ENCODE measurements at regions not wholly inside any gene's neighbourhood (a gene's known extent, or its start where the extent isn't known, plus 50 kb on each side); places are given as distances from the start of the nearest gene placed in this dataset.

DNA sequence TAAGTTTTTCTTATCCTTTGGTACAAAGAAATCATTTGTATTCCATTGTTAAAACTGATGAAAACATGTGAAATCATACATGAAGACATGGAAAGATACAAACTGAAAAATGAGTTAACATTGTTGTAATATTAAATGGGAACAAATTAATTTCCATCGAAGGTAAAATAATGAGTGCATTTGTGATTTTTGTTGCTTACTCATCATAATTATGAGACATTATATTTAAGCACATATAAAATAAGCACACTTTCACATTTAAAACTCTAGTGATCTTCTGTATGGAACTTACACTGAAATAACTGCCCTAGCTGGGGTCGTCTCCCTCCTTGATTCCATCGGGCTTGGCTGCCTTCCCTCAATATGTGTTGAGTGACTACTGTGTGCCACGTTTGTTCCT lies 204.2 kb upstream of the PRPS1L1 start:
- ChIA-PET POLR2A (no interaction called here), CTCF (interaction anchor here (0.6 kb wide), 2 partner anchors 10 to 43 kb away, joined by 3 read pairs; no protein-coding TSS in a partner anchor)

DNA sequence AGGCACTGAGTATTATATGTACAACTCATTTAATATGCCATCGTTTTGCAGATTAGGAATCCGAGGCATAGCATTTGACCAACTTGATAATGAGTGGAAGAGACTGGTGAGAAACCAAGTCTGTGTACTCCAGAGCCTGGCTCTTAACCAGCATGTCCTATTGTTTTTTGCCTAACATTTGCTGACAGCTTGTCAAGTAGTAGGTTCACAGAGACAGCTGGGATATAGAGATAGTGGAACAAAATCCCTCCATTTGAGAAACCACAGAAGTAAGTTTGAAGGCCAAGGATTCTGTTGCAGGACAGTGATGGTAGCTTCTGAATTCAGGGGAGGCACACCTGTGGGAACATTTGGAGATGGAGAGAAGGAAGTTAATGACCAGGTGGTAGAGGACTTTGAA lies 206.9 kb upstream of the PRPS1L1 start:
- Histone ChIP-seq H3K36me3 (ENCODE audit: control insufficient read depth in 2 of 2, insufficient read depth in 1 of 2, low read length in 2 of 2) (no peaks in the 10 kb centered on the region), H3K9me3 (ENCODE audit: control insufficient read depth, insufficient read depth, low read depth, low read length) (no peaks in the 10 kb centered on the region), H3K4me1 (ENCODE audit: control insufficient read depth, insufficient read depth, low read length) (no peaks in the 10 kb centered on the region), H3K27ac (ENCODE audit: extremely low read depth, low read depth, low read length) (no peak overlapping the region), H3K4me3 (ENCODE audit: low read depth, low read length) (no peak overlapping the region)
- ChIA-PET POLR2A (no interaction called here), CTCF (no interaction called here)
- TF ChIP-seq, protein P1, sequence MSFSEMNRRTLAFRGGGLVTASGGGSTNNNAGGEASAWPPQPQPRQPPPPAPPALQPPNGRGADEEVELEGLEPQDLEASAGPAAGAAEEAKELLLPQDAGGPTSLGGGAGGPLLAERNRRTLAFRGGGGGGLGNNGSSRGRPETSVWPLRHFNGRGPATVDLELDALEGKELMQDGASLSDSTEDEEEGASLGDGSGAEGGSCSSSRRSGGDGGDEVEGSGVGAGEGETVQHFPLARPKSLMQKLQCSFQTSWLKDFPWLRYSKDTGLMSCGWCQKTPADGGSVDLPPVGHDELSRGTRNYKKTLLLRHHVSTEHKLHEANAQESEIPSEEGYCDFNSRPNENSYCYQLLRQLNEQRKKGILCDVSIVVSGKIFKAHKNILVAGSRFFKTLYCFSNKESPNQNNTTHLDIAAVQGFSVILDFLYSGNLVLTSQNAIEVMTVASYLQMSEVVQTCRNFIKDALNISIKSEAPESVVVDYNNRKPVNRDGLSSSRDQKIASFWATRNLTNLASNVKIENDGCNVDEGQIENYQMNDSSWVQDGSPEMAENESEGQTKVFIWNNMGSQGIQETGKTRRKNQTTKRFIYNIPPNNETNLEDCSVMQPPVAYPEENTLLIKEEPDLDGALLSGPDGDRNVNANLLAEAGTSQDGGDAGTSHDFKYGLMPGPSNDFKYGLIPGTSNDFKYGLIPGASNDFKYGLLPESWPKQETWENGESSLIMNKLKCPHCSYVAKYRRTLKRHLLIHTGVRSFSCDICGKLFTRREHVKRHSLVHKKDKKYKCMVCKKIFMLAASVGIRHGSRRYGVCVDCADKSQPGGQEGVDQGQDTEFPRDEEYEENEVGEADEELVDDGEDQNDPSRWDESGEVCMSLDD (tag by site-specific recombination; IDR thresholded peaks at IDR 0.05): no peak
- TF ChIP-seq ZNF785 (tag by site-specific recombination; IDR thresholded peaks at IDR 0.05) (no peak), ZNF366 (tag by site-specific recombination; conservative IDR thresholded peaks at IDR 0.05) (no peak), BCL11B (tag by site-specific recombination; IDR thresholded peaks at IDR 0.05; ENCODE audit: low read depth) (no peak), ZNF341 (tag by site-specific recombination; IDR thresholded peaks at IDR 0.05; ENCODE audit: low read depth) (no peak), ZNF274 (IDR thresholded peaks at IDR 0.05; ENCODE audit: low read length) (no peak), ZNF274 (tag by site-specific recombination; IDR thresholded peaks at IDR 0.05; ENCODE audit: borderline replicate concordance) (no peak), SP2 (tag by site-specific recombination; IDR thresholded peaks at IDR 0.05) (no peak)
- TF ChIP-seq, protein P2, sequence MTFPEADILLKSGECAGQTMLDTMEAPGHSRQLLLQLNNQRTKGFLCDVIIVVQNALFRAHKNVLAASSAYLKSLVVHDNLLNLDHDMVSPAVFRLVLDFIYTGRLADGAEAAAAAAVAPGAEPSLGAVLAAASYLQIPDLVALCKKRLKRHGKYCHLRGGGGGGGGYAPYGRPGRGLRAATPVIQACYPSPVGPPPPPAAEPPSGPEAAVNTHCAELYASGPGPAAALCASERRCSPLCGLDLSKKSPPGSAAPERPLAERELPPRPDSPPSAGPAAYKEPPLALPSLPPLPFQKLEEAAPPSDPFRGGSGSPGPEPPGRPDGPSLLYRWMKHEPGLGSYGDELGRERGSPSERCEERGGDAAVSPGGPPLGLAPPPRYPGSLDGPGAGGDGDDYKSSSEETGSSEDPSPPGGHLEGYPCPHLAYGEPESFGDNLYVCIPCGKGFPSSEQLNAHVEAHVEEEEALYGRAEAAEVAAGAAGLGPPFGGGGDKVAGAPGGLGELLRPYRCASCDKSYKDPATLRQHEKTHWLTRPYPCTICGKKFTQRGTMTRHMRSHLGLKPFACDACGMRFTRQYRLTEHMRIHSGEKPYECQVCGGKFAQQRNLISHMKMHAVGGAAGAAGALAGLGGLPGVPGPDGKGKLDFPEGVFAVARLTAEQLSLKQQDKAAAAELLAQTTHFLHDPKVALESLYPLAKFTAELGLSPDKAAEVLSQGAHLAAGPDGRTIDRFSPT (tag by site-specific recombination; IDR thresholded peaks at IDR 0.05): no peak
- TF ChIP-seq, protein P3, sequence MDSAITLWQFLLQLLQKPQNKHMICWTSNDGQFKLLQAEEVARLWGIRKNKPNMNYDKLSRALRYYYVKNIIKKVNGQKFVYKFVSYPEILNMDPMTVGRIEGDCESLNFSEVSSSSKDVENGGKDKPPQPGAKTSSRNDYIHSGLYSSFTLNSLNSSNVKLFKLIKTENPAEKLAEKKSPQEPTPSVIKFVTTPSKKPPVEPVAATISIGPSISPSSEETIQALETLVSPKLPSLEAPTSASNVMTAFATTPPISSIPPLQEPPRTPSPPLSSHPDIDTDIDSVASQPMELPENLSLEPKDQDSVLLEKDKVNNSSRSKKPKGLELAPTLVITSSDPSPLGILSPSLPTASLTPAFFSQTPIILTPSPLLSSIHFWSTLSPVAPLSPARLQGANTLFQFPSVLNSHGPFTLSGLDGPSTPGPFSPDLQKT (IDR thresholded peaks at IDR 0.05; ENCODE audit: borderline replicate concordance, low read depth, low read length): no peak

More for the DNA sequence above, 204.2 kb upstream of the PRPS1L1 start:
- Histone ChIP-seq H3K4me3 (ENCODE audit: low read depth, low read length) (no peak overlapping the region), H3K4me1 (ENCODE audit: control insufficient read depth, insufficient read depth, low read length) (peaks cover 6% of the 10 kb centered on the region; the same call in 1 of the 2 replicates), H3K9me3 (ENCODE audit: control insufficient read depth, insufficient read depth, low read depth, low read length) (no peaks in the 10 kb centered on the region), H3K36me3 (ENCODE audit: control insufficient read depth in 2 of 2, insufficient read depth in 1 of 2, low read length in 2 of 2) (no peaks in the 10 kb centered on the region), H3K27ac (ENCODE audit: extremely low read depth, low read depth, low read length) (no peak overlapping the region)
- TF ChIP-seq ZNF768 (tag by site-specific recombination; IDR thresholded peaks at IDR 0.05) (no peak), ZNF530 (tag by site-specific recombination; IDR thresholded peaks at IDR 0.05; ENCODE audit: low read depth) (no peak), ZNF747 (tag by site-specific recombination; IDR thresholded peaks at IDR 0.05) (no peak), FEZF1 (tag by site-specific recombination; IDR thresholded peaks at IDR 0.05) (no peak), ZNF658 (tag by site-specific recombination; IDR thresholded peaks at IDR 0.05) (no peak), ZBTB20 (tag by site-specific recombination; IDR thresholded peaks at IDR 0.05) (no peak), ZNF433 (tag by site-specific recombination; IDR thresholded peaks at IDR 0.05; ENCODE audit: low read depth) (no peak)
- TF ChIP-seq, protein P4, sequence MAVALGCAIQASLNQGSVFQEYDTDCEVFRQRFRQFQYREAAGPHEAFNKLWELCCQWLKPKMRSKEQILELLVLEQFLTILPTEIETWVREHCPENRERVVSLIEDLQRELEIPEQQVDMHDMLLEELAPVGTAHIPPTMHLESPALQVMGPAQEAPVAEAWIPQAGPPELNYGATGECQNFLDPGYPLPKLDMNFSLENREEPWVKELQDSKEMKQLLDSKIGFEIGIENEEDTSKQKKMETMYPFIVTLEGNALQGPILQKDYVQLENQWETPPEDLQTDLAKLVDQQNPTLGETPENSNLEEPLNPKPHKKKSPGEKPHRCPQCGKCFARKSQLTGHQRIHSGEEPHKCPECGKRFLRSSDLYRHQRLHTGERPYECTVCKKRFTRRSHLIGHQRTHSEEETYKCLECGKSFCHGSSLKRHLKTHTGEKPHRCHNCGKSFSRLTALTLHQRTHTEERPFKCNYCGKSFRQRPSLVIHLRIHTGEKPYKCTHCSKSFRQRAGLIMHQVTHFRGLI (tag by site-specific recombination; IDR thresholded peaks at IDR 0.05): no peak
